ENCODE measurements at regions not wholly inside any gene's neighbourhood (a gene's known extent, or its start where the extent isn't known, plus 50 kb on each side); places are given as distances from the start of the nearest gene placed in this dataset.
"Not testable (repeated sequence)": the region's sequence is repeated elsewhere in the genome, so short reads cannot be mapped to it uniquely, and the experiment has no call there.

- no peak for DNase-seq (ENCODE audit: low read depth in 2 of 2)
These were observed 57.3 kb downstream of the MED10 start for GRCh38 chr5:6321078-6321477.

- DNase-seq (ENCODE audit: low read depth in 2 of 2): no peak
These were observed 59.2 kb downstream of the MED10 start for GRCh38 chr5:6319116-6319515.

- DNase-seq (ENCODE audit: low read depth in 2 of 2): no peak
These were observed 61.1 kb downstream of the MED10 start for GRCh38 chr5:6317116-6317798.

- DNase-seq (ENCODE audit: low read depth in 2 of 2): no peak
These were observed 62.8 kb downstream of the MED10 start for GRCh38 chr5:6315580-6315979.

- no peak for DNase-seq (ENCODE audit: low read depth in 2 of 2)
These were observed 66.5 kb downstream of the MED10 start for GRCh38 chr5:6311568-6312501.

GRCh38 chr5:6309949-6310348 lies 68.4 kb downstream of the MED10 start:
- no peak for DNase-seq (ENCODE audit: low read depth in 2 of 2)

- DNase-seq (ENCODE audit: low read depth in 2 of 2): no peak
These were observed 69.7 kb downstream of the MED10 start for GRCh38 chr5:6308683-6309082.

GRCh38 chr5:6307304-6307703 lies 71.0 kb downstream of the MED10 start:
- DNase-seq (ENCODE audit: low read depth in 2 of 2): no peak

GRCh38 chr5:6305853-6306252 lies 72.5 kb downstream of the MED10 start:
- DNase-seq (ENCODE audit: low read depth in 2 of 2): no peak

- no peak for DNase-seq (ENCODE audit: low read depth in 2 of 2)
These were observed 75.7 kb downstream of the MED10 start for GRCh38 chr5:6302684-6303083.

GRCh38 chr5:6302075-6302474 lies 76.3 kb downstream of the MED10 start:
- no peak for DNase-seq (ENCODE audit: low read depth in 2 of 2)

GRCh38 chr5:6296524-6296923 lies 81.8 kb downstream of the MED10 start:
- no peak for DNase-seq (ENCODE audit: low read depth in 2 of 2)

GRCh38 chr5:6291961-6292360 lies 86.4 kb downstream of the MED10 start:
- DNase-seq (ENCODE audit: low read depth in 2 of 2): no peak

GRCh38 chr5:6289239-6289638 lies 89.1 kb downstream of the MED10 start:
- DNase-seq (ENCODE audit: low read depth in 2 of 2): no peak

- no peak for DNase-seq (ENCODE audit: low read depth in 2 of 2)
These were observed 91.2 kb downstream of the MED10 start for GRCh38 chr5:6287176-6287575.

GRCh38 chr5:6286404-6286803 lies 91.9 kb downstream of the MED10 start:
- DNase-seq (ENCODE audit: low read depth in 2 of 2): no peak

GRCh38 chr5:6284491-6284890 lies 93.9 kb downstream of the MED10 start:
- DNase-seq (ENCODE audit: low read depth in 2 of 2): not testable (repeated sequence)

GRCh38 chr5:6282352-6282751 lies 96.0 kb downstream of the MED10 start:
- no peak for DNase-seq (ENCODE audit: low read depth in 2 of 2)

- no peak for DNase-seq (ENCODE audit: low read depth in 2 of 2)
These were observed 96.5 kb downstream of the MED10 start for GRCh38 chr5:6281818-6282217.

GRCh38 chr5:6280425-6281100 lies 97.8 kb downstream of the MED10 start:
- no peak for DNase-seq (ENCODE audit: low read depth in 2 of 2)

GRCh38 chr5:6279607-6280006 lies 98.7 kb downstream of the MED10 start:
- no peak for DNase-seq (ENCODE audit: low read depth in 2 of 2)

GRCh38 chr5:6274846-6275543 lies 103.4 kb downstream of the MED10 start:
- DNase-seq (ENCODE audit: low read depth in 2 of 2): no peak

All from stimulated activated CD4-positive, alpha-beta T cell treated with anti-CD3 and anti-CD28 coated beads, Interleukin-4, amount 100 ng/mL, for 48 hours (primary cell).